OCI-LY3 (cell line): ENCODE measurements at regions not wholly inside any gene's neighbourhood (a gene's known extent, or its start where the extent isn't known, plus 50 kb on each side); places are given as distances from the start of the nearest gene placed in this dataset.

Experiments used
- H2AFZ ChIP-seq: fragments of 200-600, 300-600 bp; shearing (Covaris generic); 2 replicates; pipeline ENCODE4 v1.6.0; 2014; ENCODE audit warnings: antibody characterized with exemption, low read depth, low read length
- H3K27ac ChIP-seq: fragments of 200-600, 300-600 bp; sonication (generic); 2 replicates; pipeline ENCODE4 v1.5.1; 2014; ENCODE audit warnings: mild to moderate bottlenecking, low read length, moderate library complexity, mixed read lengths
- H3K27me3 ChIP-seq: fragments of 200-600, 300-600 bp; sonication (generic); 2 replicates; pipeline ENCODE4 v1.6.1; 2014; ENCODE audit warnings: low read depth, low read length, mixed read lengths
- H3K36me3 ChIP-seq: fragments of 200-600, 300-600 bp; sonication (generic); replicated peaks from 2 replicates; pipeline ENCODE3; 2014; ENCODE audit warnings: low read depth, low read length, mixed read lengths
- H3K4me1 ChIP-seq: fragments of 300-600, 200-600 bp; sonication (generic); 2 replicates; pipeline ENCODE4 v1.6.1; 2014; ENCODE audit warnings: low read length, mixed read lengths
- H3K4me2 ChIP-seq: fragments of 200-600, 300-600 bp; sonication (generic); 2 replicates; pipeline ENCODE4 v1.6.1; 2014; ENCODE audit warnings: low read length, mixed read lengths
- H3K4me3 ChIP-seq: fragments of 300-600, 200-600 bp; sonication (generic); 2 replicates; pipeline ENCODE4 v1.5.1; 2014; ENCODE audit warnings: antibody characterized with exemption, mild to moderate bottlenecking, low read length, moderate library complexity
- H3K79me2 ChIP-seq: fragments of 300-600, 200-600 bp; shearing (Covaris generic); 2 replicates; pipeline ENCODE4 v1.6.1; 2014; ENCODE audit warnings: mild to moderate bottlenecking, low read length, mixed read lengths
- H3K9ac ChIP-seq: fragments of 300-600, 200-600 bp; shearing (Covaris generic); 2 replicates; pipeline ENCODE4 v1.6.0; 2014; ENCODE audit warnings: mild to moderate bottlenecking, low read length, moderate library complexity
- H3K9me3 ChIP-seq: fragments of 200-600, 300-600 bp; shearing (Covaris generic); 2 replicates; pipeline ENCODE4 v1.6.1; 2014; ENCODE audit warnings: low read length, mixed read lengths; ENCODE audit not compliant: insufficient read depth
- H4K20me1 ChIP-seq: fragments of 200-600, 300-600 bp; sonication (generic); 2 replicates; pipeline ENCODE4 v1.6.1; 2016; ENCODE audit warnings: low read length, mixed read lengths; ENCODE audit not compliant: insufficient read depth
- CTCF ChIP-seq: fragments of 200-600, 300-600 bp; sonication (generic); IDR thresholded peaks from 2 replicates; pipeline ENCODE4 v1.5.1; 2014; ENCODE audit warnings: antibody characterized with exemption, low read length, low read depth
- EZH2phosphoT487 ChIP-seq: fragments of 200-600 bp; shearing (Covaris generic); IDR thresholded peaks from 2 replicates; pipeline ENCODE4 v1.6.1; 2018; ENCODE audit warnings: antibody characterized with exemption, mixed run types, low read depth

- no peaks in the 10 kb centered on the region for H3K79me2 ChIP-seq
- H3K36me3 ChIP-seq, result no peaks in the 10 kb centered on the region
- no peak overlapping the region for H3K27ac ChIP-seq
- no peak overlapping the region for H3K4me3 ChIP-seq
- H3K4me1 ChIP-seq, result no peaks in the 10 kb centered on the region
- no peaks in the 10 kb centered on the region for H4K20me1 ChIP-seq
- no peak overlapping the region for H3K9ac ChIP-seq
- TF ChIP-seq CTCF (no peak), EZH2phosphoT487 (no peak)
- H3K27me3 ChIP-seq, result no peaks in the 10 kb centered on the region
- H3K4me2 ChIP-seq, result no peak overlapping the region
- no peak overlapping the region for H2AFZ ChIP-seq
- H3K9me3 ChIP-seq, result no peaks in the 10 kb centered on the region
Measured at GRCh38 chr2:142756430-142756829, 121.0 kb upstream of the KYNU start.

GRCh38 chr2:142755191-142755590 lies 122.3 kb upstream of the KYNU start:
- Histone ChIP-seq H3K9me3 (no peaks in the 10 kb centered on the region), H3K27ac (no peak overlapping the region), H3K4me1 (no peaks in the 10 kb centered on the region), H3K4me3 (no peak overlapping the region), H3K36me3 (no peaks in the 10 kb centered on the region), H3K79me2 (no peaks in the 10 kb centered on the region), H3K27me3 (no peaks in the 10 kb centered on the region), H2AFZ (no peak overlapping the region), H3K9ac (no peak overlapping the region), H3K4me2 (no peak overlapping the region), H4K20me1 (no peaks in the 10 kb centered on the region)
- TF ChIP-seq CTCF, result no peak
- no peak for TF ChIP-seq EZH2phosphoT487

- H4K20me1 ChIP-seq, result no peaks in the 10 kb centered on the region
- no peak overlapping the region for H3K27ac ChIP-seq
- H3K27me3 ChIP-seq, result no peaks in the 10 kb centered on the region
- H3K36me3 ChIP-seq, result no peaks in the 10 kb centered on the region
- H3K79me2 ChIP-seq, result no peaks in the 10 kb centered on the region
- no peak overlapping the region for H3K9ac ChIP-seq
- no peak overlapping the region for H3K4me3 ChIP-seq
- no peak for TF ChIP-seq EZH2phosphoT487
- no peak for TF ChIP-seq CTCF
- H3K4me2 ChIP-seq, result no peak overlapping the region
- peak overlapping the region; percentile 10; the same call in 1 of the 2 replicates for H2AFZ ChIP-seq
- no peaks in the 10 kb centered on the region for H3K9me3 ChIP-seq
- H3K4me1 ChIP-seq, result no peaks in the 10 kb centered on the region
Measured at GRCh38 chr2:142754182-142754581, 123.3 kb upstream of the KYNU start.

GRCh38 chr2:142750858-142751257 lies 126.6 kb upstream of the KYNU start:
- no peaks in the 10 kb centered on the region for H3K27me3 ChIP-seq
- H3K9ac ChIP-seq, result no peak overlapping the region
- no peak overlapping the region for H2AFZ ChIP-seq
- H3K79me2 ChIP-seq, result no peaks in the 10 kb centered on the region
- no peaks in the 10 kb centered on the region for H3K4me1 ChIP-seq
- H3K4me2 ChIP-seq, result no peak overlapping the region
- no peaks in the 10 kb centered on the region for H4K20me1 ChIP-seq
- no peaks in the 10 kb centered on the region for H3K9me3 ChIP-seq
- H3K27ac ChIP-seq, result no peak overlapping the region
- no peaks in the 10 kb centered on the region for H3K36me3 ChIP-seq
- H3K4me3 ChIP-seq, result no peak overlapping the region
- TF ChIP-seq CTCF, result no peak
- no peak for TF ChIP-seq EZH2phosphoT487
